PC-9 (cell line): ENCODE measurements at regions not wholly inside any gene's neighbourhood (a gene's known extent, or its start where the extent isn't known, plus 50 kb on each side); places are given as distances from the start of the nearest gene placed in this dataset.

ENCODE experiments used
- EZH2 ChIP-seq: fragments of 200-600 bp; sonication (generic); IDR thresholded peaks from 2 replicates; pipeline ENCODE4 v1.8.0; 2017; ENCODE audit warnings: antibody characterized with exemption, low read depth
- TF ChIP-seq, protein P1 (sequence below): fragments of 200-600 bp; sonication (generic); conservative IDR thresholded peaks from 2 replicates; pipeline ENCODE4 v1.6.1; 2017; ENCODE audit warnings: mixed run types, antibody characterized with exemption, mild to moderate bottlenecking, moderate library complexity

GRCh38 chr10:28840202-28840601, 162.9 kb downstream of the BAMBI start:
- TF ChIP-seq, protein P1, sequence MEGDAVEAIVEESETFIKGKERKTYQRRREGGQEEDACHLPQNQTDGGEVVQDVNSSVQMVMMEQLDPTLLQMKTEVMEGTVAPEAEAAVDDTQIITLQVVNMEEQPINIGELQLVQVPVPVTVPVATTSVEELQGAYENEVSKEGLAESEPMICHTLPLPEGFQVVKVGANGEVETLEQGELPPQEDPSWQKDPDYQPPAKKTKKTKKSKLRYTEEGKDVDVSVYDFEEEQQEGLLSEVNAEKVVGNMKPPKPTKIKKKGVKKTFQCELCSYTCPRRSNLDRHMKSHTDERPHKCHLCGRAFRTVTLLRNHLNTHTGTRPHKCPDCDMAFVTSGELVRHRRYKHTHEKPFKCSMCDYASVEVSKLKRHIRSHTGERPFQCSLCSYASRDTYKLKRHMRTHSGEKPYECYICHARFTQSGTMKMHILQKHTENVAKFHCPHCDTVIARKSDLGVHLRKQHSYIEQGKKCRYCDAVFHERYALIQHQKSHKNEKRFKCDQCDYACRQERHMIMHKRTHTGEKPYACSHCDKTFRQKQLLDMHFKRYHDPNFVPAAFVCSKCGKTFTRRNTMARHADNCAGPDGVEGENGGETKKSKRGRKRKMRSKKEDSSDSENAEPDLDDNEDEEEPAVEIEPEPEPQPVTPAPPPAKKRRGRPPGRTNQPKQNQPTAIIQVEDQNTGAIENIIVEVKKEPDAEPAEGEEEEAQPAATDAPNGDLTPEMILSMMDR, result no peak
- TF ChIP-seq EZH2, result no peak
